CD4-positive, alpha-beta T cell treated with Interleukin-12 subunit alpha and Interleukin-12 subunit beta, for 1 hour (primary cell): ENCODE measurements at regions not wholly inside any gene's neighbourhood (a gene's known extent, or its start where the extent isn't known, plus 50 kb on each side); places are given as distances from the start of the nearest gene placed in this dataset.
"Not testable (repeated sequence)": the region's sequence is repeated elsewhere in the genome, so short reads cannot be mapped to it uniquely, and the experiment has no call there.

Experiments used
- DNase-seq: peaks from one replicate; pipeline ENCODE4 v3.0.0-alpha.2; 2020

DNA sequence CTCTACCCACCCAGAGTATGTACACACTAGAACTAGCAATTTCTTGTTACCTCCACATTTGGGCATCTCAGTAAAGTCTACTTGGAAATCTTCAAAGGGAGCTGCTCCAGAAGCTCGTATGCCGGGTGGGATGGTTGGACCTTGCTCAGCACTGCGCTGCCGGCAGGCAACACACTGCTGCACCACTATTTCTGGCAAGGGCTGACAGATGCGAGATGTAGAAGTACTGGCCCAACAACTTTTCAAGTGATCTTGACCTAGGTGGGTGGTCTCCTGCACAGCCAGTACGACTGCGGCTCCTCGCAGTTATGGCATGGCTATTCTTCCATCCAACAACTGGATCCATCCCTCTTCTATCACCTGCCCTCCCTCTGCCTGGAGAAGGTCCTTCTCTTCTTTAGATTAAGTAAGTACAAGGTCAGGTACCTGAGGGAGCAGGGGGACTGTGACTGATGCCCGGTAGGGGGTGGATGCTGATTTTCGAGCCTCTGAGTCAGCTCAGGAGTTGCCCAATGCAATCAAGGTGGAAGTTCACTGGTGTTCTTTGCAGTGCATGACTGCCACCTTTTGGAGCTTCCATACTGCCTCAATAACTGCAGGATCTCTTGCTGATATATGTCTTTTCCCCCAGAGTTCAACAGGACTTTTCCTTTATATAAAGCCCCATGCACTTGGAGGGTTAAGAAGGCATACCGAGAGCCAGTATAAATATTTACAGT, 100.4 kb upstream of the SLC1A4 start:
- no peak for DNase-seq

DNA sequence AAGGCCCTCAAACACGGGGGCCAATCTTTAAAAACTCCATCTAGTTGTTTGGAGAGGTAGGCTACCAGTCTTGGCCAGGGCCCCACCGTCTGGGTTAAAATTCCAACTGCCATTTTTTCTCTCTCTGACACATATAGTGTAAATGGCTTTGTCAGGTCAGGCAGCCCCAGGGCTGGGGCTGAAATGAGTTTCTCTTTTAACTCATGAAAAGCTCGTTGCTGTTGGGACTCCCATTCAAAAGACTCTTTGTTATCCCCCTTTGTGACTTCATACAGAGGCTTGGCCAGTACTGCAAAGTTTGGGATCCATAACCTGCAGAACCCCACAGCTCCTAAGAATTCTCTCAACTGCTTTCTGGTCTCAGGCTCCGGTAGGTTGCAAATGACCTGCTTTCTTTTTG, 99.4 kb upstream of the SLC1A4 start:
- DNase-seq: no peak

DNA sequence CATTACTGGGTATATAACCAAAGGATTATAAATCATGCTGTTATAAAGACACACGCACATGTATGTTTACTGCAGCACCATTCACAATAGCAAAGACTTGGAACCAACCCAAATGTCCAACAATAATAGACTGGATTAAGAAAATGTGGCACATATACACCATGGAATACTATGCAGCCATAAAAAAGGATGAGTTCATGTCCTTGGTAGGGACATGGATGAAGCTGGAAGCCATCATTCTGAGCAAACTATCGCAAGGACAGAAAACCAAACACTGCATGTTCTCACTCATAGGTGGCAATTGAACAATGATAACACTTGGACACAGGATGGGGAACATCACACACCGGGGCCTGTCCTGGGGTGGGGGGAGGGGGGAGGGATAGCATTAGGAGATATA, 92.6 kb upstream of the SLC1A4 start:
- not testable (repeated sequence) for DNase-seq

DNA sequence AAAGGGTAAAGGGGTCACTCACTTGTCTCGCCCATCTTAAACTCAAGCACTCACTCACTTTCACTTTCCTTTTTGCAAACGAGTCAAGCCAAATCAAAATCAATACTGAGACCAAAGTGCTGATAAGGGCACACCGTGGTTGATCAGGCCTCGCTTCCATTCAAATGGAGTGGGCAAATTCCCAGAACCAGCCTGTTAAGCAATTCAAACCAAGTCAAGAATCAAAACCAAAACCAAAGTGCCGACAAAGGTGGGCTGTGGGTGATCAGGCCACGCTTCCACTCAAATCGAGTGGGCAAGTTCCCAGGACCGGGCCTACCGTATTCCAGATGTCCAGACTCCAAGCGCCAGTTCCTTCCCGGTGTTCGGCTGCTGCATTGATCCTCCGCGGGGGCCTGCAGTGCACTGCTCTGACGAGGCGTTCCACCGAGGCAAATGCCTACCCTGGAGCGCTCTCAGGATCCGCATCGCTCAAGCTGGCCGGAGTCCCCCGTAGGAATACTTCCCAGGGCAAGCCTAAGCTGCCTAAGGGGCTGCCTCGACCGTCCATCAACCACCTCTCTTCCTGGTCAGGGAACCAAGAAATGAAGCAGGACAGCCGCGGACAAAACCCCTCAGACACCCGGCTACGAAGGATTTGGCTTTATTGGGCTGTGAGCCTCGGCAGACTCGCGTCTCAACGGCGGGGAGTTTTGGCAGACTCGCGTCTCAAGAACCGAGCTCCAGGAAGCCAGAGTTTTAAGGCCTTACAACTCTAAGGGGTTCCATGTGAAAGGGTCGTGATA, 89.9 kb upstream of the SLC1A4 start:
- DNase-seq: no peak

DNA sequence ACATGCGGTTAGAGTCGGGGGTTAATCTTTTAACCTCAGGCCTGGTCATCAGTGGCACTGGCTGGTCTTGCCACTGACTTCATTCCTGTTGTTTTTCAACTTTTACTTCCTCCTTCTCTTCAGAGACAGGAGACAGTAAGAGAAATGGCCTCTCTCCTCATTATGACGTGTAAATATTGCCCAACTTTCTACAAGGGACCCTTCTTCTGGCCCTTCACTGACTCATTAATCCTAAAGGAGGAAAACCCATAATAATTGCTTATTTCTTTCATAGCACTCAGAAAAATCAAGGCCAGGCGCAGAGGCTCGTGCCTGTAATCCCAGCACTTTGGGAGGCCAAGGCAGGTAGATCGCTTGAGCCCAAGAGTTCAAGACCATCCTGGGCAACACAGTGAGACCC, 89.3 kb upstream of the SLC1A4 start:
- DNase-seq: not testable (repeated sequence)

DNA sequence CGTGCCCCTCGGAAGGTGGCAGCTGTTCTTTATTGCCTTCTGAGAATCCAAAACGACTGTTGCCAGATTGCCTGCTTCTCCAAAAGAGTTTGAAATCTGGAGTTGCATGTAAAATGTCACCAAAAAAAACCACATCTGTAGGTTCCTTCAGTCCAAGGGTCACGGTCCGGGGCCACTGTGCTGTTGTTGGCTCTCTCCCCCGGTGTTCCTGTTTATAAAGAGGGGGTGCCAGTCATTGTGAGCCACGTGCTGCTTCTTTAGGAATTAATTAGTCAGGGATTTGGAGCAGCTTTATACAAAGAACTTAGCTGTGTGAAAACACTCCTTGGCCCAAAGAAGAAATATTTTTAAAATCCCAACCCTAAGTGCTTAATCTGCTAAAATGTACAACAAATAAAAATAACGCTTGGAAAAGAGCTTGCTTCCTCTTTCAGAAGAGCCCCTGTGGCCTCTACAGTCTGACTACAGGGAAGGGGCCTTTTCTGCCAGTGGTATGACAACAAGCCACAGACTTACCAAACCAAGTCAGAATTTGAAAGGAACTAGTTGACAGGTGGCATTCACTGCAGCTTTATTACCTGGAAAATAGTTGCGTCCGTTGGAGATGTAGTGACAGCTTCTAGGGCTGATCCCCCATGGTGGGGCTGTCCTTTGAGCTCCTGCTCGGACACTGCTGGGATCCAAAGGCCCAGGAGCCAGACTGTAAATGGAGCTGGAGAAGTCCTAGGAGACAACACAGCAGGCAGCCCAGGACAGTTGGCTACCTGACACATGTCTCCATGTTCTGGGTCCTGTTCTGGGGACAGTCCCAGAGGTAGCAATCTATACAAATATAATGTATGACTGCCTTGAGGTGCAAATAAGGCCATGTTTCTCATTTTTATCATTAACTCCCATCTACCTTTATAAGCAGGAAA, 84.5 kb upstream of the SLC1A4 start:
- no peak for DNase-seq

DNA sequence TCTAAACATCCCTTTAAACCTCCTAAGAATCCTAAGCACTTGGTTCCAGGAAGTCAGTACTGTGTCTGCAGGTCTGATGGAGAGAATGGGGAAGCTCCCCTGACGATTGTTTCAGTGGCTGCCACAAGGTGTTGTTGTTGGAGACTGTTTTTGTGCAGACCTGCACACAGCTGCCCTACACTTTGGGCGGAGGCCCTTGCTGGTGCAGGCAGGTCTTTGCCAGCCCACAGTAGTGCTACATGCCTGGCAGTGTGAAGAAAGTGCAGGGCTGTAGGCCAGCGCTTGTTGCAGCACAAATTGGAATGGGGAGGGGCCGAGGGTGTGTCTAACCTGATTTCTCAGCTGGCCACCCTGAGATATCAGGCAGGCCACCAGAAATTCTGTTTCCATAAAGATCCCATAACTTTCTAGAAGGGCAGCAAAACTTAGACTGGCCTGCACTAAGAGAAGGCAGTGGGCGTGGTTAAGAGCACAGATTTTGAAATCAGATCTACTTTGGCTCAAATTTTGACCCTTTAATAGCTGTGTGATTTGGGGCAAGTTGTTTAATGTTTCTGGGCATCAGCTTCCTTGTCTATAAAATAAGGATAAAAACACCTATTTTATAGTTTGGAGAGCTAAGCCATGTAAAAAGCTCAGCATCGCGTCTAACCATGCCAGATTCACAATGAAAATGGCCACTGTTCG, 83.7 kb upstream of the SLC1A4 start:
- no peak for DNase-seq

DNA sequence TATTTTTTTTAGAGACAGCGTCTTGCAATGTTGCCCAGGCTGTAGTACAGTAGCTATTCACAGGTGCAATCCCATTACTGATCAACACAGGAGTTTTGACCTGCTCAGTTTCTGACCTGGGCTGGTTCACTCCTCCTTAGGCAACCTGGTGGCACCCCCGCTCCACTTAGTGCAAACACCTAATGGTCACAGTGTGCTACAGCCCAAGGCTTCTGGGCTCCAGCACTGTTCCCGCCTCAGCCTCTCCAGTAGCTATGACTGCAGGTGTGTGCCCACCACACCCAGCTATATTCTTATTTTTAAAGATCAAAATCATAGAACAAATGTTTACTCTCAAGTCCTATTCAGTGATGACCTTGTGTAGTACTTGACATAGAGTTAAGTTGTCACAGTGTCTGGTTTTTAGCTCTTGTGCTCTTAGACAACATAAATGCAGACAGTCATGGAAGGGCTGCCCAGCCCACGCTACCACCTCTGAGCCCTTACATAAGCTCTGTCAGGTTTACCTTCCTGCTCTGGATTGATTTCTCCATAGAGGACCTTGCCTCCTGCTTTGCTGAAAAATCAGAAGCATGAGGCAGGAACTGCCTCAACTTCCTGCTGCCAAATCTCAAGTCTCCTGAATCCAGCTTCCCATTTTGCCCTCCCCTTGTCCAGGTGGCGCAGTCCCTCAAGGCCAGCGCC, 82.2 kb upstream of the SLC1A4 start:
- DNase-seq: no peak

DNA sequence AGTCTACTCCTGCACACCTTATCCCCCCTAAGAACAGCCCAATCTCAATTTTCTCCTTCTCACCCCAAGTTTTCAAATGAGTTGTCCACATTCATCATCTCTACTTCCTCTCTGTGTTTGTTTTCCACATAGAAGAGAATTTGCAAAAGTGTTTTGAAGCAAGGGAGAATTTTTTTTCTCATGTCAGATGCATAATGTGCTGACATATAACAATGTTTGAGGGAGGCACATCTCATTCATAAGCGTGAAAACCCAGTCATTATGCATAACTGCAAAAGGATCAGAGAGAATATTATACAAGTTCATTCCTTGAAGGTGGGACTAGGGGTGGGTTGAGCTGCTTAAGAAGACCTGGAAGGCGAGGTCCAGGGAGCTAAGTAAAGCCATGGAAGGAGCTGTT, 80.8 kb upstream of the SLC1A4 start:
- no peak for DNase-seq

DNA sequence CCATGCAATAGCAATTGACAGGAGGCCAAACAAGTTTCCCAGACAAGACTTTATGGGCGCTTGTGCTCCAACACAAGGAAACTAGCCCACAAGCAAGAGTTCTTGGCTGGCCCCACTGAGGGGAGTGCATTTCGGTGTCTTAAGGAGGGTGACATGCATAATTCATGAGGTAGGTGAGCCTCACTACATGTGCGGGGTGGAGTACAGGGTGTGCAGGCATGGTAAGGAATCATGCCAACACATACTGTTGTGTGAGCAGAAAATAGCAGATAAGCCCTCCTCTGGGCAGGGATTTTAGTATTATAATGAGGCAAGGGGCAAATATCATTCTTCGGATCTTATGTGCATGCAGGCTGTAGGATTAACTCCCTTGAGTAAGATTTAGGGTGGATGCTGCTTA, 78.7 kb upstream of the SLC1A4 start:
- no peak for DNase-seq

DNA sequence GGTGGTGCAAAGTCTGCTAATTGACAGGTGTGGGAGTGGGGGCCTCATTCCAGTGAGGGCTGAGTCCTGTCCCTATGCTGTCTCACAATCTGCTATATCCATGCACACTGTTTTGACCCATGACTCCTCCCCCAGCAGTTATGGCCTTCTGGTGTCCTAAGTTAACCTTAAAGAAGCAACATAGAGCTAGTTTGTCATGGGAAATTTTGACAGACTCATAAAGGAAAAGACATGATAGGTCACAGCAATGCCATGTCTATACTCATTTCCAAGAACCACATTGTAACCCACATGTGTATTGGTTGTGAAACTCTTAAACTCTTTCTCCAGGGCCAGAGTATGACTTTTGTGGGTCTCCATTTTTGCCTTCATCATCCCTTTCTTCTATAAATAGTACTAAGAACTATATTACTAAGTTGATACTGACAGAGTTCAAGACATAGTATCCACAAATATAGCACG, 78.2 kb upstream of the SLC1A4 start:
- no peak for DNase-seq

DNA sequence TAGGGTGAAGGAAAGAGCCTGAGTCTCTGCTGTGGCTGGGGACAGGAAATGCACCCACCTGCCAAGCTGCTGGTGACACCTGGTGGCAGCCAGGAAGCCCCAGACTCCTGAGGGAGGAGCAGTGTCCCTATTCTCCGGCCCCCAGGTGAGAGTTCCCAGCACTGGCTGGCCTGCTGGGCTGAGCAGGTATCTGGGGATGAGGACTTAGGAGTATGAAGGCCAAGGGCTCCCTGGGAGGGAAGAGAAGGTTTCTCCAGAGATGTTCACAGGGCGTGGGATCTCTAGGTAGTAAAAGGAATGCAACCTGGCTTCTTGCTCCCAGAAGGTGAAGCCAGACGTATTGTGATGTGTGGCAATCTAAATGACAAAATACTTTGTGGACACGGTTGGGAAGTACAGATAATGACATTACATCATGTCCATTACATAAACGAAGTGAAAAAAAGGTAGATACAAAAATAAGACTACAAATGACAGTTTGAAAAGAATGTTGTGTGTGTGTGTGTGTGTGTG, 75.8 kb upstream of the SLC1A4 start:
- peak; percentile 10 for DNase-seq

DNA sequence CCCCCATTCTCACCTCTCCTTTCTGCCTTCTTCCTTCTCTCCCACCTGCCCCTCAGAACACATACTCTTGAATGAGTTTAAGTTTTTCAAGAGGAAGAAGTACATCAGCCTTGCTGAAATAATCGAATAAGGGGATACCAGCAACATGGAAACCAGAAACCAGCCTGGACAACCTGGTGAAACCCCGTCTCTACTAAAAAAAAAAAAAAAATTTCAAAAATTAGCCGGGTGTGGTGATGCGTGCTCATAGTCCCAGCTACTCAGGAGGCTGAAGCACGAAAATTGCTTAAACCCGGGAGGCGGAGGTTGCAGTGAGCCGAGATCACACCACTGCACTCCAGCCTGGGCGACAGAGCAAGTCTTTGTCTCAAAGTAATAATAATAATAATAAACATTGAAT, 75.0 kb upstream of the SLC1A4 start:
- DNase-seq: no peak

DNA sequence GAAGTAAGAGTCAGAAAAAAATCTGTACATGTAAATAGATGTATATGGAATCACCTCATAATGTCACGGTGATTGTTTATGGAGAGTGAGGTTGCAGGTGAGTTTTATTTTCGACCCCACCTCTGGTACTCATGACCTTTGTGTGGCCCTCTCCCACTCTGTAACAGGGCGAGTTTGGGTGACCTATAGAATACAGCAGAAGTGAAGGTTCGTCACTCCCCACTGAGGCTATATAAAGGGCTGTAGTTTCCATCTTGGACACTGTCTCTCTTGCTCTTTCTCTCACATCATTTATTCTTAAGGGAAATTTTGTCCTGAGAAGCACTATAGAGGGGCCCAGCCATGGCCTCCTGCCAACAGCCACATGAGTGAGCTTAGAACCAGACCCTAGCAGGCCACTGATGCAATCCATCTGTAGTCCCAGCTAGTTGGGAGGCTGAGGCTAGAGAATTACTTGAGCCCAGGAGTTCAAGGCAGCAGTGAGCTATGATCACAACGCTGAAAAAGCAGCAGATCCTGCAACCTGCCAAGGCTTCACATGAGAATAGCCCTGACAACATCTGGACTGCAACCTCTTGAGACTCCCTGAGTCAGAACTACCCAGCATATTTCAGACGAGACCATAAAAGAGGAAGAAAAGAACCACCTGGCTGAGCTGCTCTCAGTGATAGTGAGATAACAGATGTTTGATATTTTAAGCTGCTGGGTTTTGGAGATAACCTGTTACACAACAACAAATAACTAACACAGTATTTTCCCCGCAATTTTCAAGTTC, 74.3 kb upstream of the SLC1A4 start:
- DNase-seq: no peak

DNA sequence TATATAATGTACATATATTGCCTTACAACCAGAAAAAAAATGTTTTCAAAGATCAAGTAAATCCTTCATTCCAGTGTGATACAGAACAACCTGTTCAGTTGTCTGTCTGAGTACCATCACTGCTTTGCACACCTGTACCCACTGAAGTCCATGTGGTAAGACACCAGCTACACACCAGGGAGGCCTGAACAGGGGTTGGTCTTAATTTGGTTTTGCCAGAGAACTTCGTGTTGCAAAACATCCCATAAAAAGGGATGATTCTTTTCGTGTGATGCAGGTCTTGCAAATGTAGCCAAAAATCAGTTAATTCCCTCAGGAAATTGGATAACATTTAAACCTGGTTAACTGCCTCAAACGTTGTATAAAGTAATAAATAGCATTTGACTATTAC, 73.7 kb upstream of the SLC1A4 start:
- no peak for DNase-seq

DNA sequence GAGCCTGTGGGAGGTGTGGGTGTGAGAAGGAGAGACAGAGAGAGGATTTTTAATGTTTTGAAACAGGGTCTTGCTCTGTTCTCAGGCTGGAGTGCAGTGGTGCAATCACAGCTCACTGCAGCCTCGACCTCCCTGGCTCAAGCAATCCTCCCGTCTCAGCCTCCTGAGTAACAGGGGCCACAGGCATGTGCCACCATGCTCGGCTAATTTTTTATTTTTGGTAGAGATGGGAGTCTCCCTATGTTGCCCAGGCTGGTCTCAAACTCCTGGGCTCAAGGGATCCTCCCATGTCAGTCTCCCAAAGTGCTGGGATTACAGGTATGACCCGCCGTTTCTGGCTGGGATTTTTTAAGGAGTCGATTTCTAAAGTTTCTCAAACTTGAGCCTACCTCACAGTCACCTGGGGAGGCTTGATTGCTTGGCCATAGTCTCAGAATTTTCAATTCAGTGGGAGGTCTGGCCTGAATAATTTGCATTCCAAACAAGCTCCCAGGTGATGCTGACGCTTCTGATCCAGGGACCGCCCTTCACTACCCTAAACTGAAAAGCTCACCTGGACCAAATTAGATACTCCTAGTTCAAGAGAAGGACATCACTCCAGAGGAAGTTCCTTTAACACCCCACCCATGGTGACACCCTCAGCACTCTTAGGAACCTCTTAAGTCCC, 70.8 kb upstream of the SLC1A4 start:
- DNase-seq: no peak

DNA sequence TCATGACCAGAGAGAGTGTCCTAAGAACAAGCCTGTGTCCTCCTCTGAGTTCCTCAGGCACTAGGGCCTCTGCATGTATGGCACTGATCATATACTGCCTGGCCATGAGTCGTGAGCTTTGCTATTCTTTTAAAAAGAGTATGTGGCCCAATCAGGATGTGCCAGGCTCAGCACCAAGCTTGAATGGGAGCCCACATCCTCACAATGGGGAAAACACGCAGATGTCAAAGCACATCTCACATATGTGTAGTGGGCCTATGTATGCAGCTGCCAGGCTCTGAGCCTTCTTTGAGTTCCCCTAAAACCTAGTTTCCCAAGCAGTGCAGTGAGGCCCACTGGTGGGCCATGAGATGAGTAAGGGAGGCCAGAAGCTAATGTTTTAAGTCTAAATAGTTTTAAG, 69.9 kb upstream of the SLC1A4 start:
- DNase-seq: no peak

DNA sequence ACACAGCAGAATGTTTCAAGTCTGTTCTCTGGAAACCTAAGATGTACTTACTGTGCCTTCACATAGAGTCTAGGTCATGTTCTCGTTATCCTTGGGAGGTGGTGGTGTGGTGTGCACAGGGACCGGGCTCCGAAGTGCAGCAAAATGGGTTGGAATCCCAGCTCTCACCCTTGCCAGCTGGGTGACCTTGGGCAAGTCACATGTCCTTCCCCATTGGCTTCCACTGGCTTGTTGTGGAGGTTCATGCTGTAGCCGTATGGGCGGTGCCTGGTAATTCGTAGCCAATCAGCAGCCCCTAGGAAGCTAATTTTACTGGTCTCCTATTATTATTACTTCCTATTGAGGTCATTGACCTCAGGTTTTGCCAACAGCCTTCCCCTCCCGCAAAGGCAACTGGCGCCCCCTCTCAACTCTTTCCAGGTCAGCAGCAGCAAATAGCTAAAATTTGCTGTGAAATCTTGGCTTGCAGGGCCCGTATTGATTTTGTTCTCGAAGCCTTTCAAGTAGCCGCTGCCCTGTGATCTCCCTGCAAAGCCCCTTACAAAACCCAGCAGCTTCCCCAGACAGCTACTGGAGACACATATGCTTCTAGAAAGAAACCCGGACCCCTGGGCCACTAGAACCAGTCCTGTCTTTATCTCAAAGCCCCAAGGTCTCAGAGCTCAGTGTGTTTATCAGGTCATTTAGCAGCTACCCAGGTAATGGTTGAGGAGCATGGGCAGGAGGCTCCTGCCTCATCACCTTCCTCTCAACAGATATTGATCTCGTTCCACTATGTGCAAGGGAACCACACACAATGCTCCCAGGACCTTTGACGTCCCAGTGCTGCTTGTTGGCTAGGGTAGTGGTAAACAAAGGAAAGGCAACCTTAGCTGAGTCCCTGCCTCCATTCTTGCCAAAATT, 66.5 kb upstream of the SLC1A4 start:
- no peak for DNase-seq

DNA sequence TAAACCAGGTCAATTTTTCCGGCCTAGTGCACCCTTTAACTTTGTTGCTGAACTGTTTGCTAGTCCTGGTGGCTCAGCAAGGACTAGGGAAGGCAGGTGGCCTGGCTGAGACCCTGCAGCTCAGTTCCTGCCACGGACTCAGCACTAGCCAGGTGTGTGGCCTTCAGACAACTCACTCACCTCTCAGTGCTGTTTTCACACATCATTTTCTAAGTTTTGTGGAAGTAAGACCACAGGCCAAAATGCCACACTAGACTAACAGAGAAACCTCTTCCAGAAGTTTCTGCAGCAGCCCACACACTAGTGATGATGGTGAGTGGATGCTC, 65.9 kb upstream of the SLC1A4 start:
- no peak for DNase-seq
